8988T (cell line): ENCODE measurements at regions not wholly inside any gene's neighbourhood (a gene's known extent, or its start where the extent isn't known, plus 50 kb on each side); places are given as distances from the start of the nearest gene placed in this dataset.
"Not testable (repeated sequence)": the region's sequence is repeated elsewhere in the genome, so short reads cannot be mapped to it uniquely, and the experiment has no call there.

ENCODE experiments used
- DNase-seq: peaks from one replicate; pipeline ENCODE4 v3.0.0; 2011

GRCh38 chr14:35932659-35933159 is 106.6 kb downstream of the BRMS1L start:
- DNase-seq = no peak

DNA sequence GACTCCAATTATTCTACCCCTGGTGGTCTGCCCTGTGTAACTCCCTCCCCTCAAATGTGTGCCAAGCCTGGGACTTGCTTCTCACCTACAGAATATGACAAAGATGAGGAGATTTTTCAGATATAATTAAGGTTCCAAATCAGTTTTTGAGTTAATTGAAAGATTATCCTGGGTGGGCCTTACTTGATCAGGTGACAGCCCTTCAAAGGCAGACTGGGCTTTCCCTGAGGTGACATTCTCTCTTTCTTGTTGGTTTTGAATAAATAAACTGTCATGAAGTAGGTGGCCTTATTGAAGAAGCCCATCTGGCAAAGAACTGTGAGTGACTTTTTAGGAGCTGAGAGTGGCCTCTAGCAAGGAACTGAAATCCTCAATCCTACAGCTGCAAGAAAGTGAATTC is 106.0 kb downstream of the BRMS1L start:
- no peak for DNase-seq

GRCh38 chr14:35931346-35931745 is 105.2 kb downstream of the BRMS1L start:
- no peak for DNase-seq

GRCh38 chr14:35929186-35929585 is 103.0 kb downstream of the BRMS1L start:
- no peak for DNase-seq

- no peak for DNase-seq
Measured at GRCh38 chr14:35927727-35928126, 101.6 kb downstream of the BRMS1L start.

GRCh38 chr14:35925319-35925718 is 99.2 kb downstream of the BRMS1L start:
- DNase-seq = no peak

- DNase-seq = not testable (repeated sequence)
Measured at GRCh38 chr14:35922590-35922989, 96.5 kb downstream of the BRMS1L start.

DNA sequence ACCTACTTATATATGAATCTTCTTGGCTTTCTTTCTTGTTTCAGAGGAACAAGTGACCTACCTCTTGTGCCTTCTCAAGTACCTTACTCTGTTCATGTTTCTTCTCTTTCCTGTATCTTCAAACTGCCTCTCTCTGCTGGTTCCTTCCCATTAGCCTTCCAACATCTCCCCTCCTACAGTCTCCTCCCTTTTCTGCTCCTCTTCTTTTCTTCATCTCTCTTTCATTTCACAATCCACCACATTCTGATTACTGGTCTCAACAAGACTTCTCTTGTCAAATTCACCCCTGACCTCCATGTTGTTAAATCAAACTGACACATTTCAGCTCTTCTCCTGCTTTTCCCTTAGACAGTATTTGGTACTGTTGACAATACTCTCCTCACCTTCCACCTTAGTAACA is 95.6 kb downstream of the BRMS1L start:
- DNase-seq = no peak
